HUES6 (cell line): ENCODE measurements at regions not wholly inside any gene's neighbourhood (a gene's known extent, or its start where the extent isn't known, plus 50 kb on each side); places are given as distances from the start of the nearest gene placed in this dataset.

ENCODE experiments used
- H3K27ac ChIP-seq: 2 replicates; pipeline ENCODE4 v1.7.0; 2013; ENCODE audit warnings: low read depth, mild to moderate bottlenecking, low read length, inconsistent platforms
- H3K27me3 ChIP-seq: 2 replicates; pipeline ENCODE4 v1.6.1; 2013; ENCODE audit warnings: low read length; ENCODE audit not compliant: control insufficient read depth, insufficient read depth
- H3K36me3 ChIP-seq: 2 replicates; pipeline ENCODE4 v1.6.1; 2013; ENCODE audit warnings: low read length; ENCODE audit not compliant: control insufficient read depth, insufficient read depth
- H3K4me1 ChIP-seq: 2 replicates; pipeline ENCODE4 v1.6.1; 2013; ENCODE audit warnings: low read length; ENCODE audit not compliant: control insufficient read depth, insufficient read depth
- H3K4me3 ChIP-seq: 2 replicates; pipeline ENCODE4 v1.5.1; 2013; ENCODE audit warnings: low read depth, low read length
- H3K9ac ChIP-seq: one replicate; pipeline ENCODE4 v1.6.1; 2013; ENCODE audit warnings: mild to moderate bottlenecking, low read length
- H3K9me3 ChIP-seq: 2 replicates; pipeline ENCODE4 v1.6.1; 2013; ENCODE audit warnings: low read depth, low read length; ENCODE audit not compliant: control insufficient read depth, insufficient read depth

GRCh38 chr4:55251342-55251741, 94.7 kb upstream of the SRD5A3 start:
- no peak overlapping the region for H3K27ac ChIP-seq
- H3K9me3 ChIP-seq: no peaks in the 10 kb centered on the region
- peaks cover 19% of the 10 kb centered on the region for H3K4me1 ChIP-seq
- H3K36me3 ChIP-seq: no peaks in the 10 kb centered on the region
- no peak overlapping the region for H3K9ac ChIP-seq
- no peaks in the 10 kb centered on the region for H3K27me3 ChIP-seq
- no peak overlapping the region for H3K4me3 ChIP-seq

- Histone ChIP-seq H3K9me3 (no peaks in the 10 kb centered on the region), H3K4me1 (peaks cover 24% of the 10 kb centered on the region), H3K27ac (no peak overlapping the region), H3K4me3 (no peak overlapping the region), H3K27me3 (no peaks in the 10 kb centered on the region), H3K36me3 (no peaks in the 10 kb centered on the region), H3K9ac (no peak overlapping the region)
Observed at GRCh38 chr4:55251896-55252295, 94.1 kb upstream of the SRD5A3 start.

GRCh38 chr4:55253948-55254593, 92.0 kb upstream of the SRD5A3 start:
- no peak overlapping the region for H3K9ac ChIP-seq
- no peaks in the 10 kb centered on the region for H3K9me3 ChIP-seq
- H3K4me1 ChIP-seq: peaks cover 24% of the 10 kb centered on the region
- H3K27me3 ChIP-seq: no peaks in the 10 kb centered on the region
- H3K36me3 ChIP-seq: no peaks in the 10 kb centered on the region
- peak overlapping the region; percentile 17; the same call in 1 of the 2 replicates for H3K27ac ChIP-seq
- H3K4me3 ChIP-seq: no peak overlapping the region

- H3K27ac ChIP-seq: no peak overlapping the region; the same call in 1 of the 2 replicates
- H3K9ac ChIP-seq: peak overlapping the region; percentile 9
- no peak overlapping the region for H3K4me3 ChIP-seq
- no peaks in the 10 kb centered on the region for H3K36me3 ChIP-seq
- no peaks in the 10 kb centered on the region for H3K9me3 ChIP-seq
- H3K4me1 ChIP-seq: peaks cover 24% of the 10 kb centered on the region
- no peaks in the 10 kb centered on the region for H3K27me3 ChIP-seq
Observed at GRCh38 chr4:55255179-55255578, 90.9 kb upstream of the SRD5A3 start.

GRCh38 chr4:55256787-55257186, 89.3 kb upstream of the SRD5A3 start:
- no peak overlapping the region for H3K9ac ChIP-seq
- no peak overlapping the region for H3K4me3 ChIP-seq
- no peaks in the 10 kb centered on the region for H3K9me3 ChIP-seq
- H3K4me1 ChIP-seq: peaks cover 16% of the 10 kb centered on the region
- H3K27ac ChIP-seq: no peak overlapping the region
- no peaks in the 10 kb centered on the region for H3K27me3 ChIP-seq
- no peaks in the 10 kb centered on the region for H3K36me3 ChIP-seq

GRCh38 chr4:55258152-55258865, 87.7 kb upstream of the SRD5A3 start:
- Histone ChIP-seq H3K27ac (no peak overlapping the region), H3K9ac (no peak overlapping the region), H3K36me3 (no peaks in the 10 kb centered on the region), H3K4me3 (no peak overlapping the region), H3K9me3 (peaks cover 4% of the 10 kb centered on the region), H3K27me3 (no peaks in the 10 kb centered on the region), H3K4me1 (peaks cover 16% of the 10 kb centered on the region)

- H3K27me3 ChIP-seq: no peaks in the 10 kb centered on the region
- peaks cover 9% of the 10 kb centered on the region; the same call in 1 of the 2 replicates for H3K4me1 ChIP-seq
- H3K27ac ChIP-seq: no peak overlapping the region
- H3K36me3 ChIP-seq: no peaks in the 10 kb centered on the region
- no peak overlapping the region for H3K9ac ChIP-seq
- H3K4me3 ChIP-seq: no peak overlapping the region
- peaks cover 5% of the 10 kb centered on the region for H3K9me3 ChIP-seq
Observed at GRCh38 chr4:55259294-55259693, 86.7 kb upstream of the SRD5A3 start.

GRCh38 chr4:55269470-55269869, 76.6 kb upstream of the SRD5A3 start:
- Histone ChIP-seq H3K27me3 (no peaks in the 10 kb centered on the region), H3K4me3 (no peak overlapping the region), H3K27ac (no peak overlapping the region), H3K4me1 (peaks cover 6% of the 10 kb centered on the region; the same call in 1 of the 2 replicates), H3K36me3 (no peaks in the 10 kb centered on the region), H3K9me3 (0 out of 2 replicates have a peak, but pooled peaks cover 4% of the 10 kb centered on the region), H3K9ac (no peak overlapping the region)

GRCh38 chr4:55269995-55270394, 76.0 kb upstream of the SRD5A3 start:
- Histone ChIP-seq H3K9me3 (0 out of 2 replicates have a peak, but pooled peaks cover 4% of the 10 kb centered on the region), H3K9ac (no peak overlapping the region), H3K27ac (no peak overlapping the region), H3K36me3 (no peaks in the 10 kb centered on the region), H3K4me3 (no peak overlapping the region), H3K4me1 (peaks cover 6% of the 10 kb centered on the region; the same call in 1 of the 2 replicates), H3K27me3 (no peaks in the 10 kb centered on the region)

- Histone ChIP-seq H3K9ac (no peak overlapping the region), H3K9me3 (0 out of 2 replicates have a peak, but pooled peaks cover 4% of the 10 kb centered on the region), H3K27ac (no peak overlapping the region), H3K4me1 (peaks cover 6% of the 10 kb centered on the region; the same call in 1 of the 2 replicates), H3K4me3 (no peak overlapping the region), H3K27me3 (no peaks in the 10 kb centered on the region), H3K36me3 (no peaks in the 10 kb centered on the region)
Observed at GRCh38 chr4:55270481-55270880, 75.6 kb upstream of the SRD5A3 start.

- no peak overlapping the region for H3K4me3 ChIP-seq
- no peak overlapping the region for H3K9ac ChIP-seq
- H3K4me1 ChIP-seq: peaks cover 6% of the 10 kb centered on the region; the same call in 1 of the 2 replicates
- H3K36me3 ChIP-seq: no peaks in the 10 kb centered on the region
- no peak overlapping the region for H3K27ac ChIP-seq
- no peaks in the 10 kb centered on the region for H3K27me3 ChIP-seq
- H3K9me3 ChIP-seq: 0 out of 2 replicates have a peak, but pooled peaks cover 4% of the 10 kb centered on the region
Observed at GRCh38 chr4:55272102-55272501, 73.9 kb upstream of the SRD5A3 start.
